ENCODE measurements at regions not wholly inside any gene's neighbourhood (a gene's known extent, or its start where the extent isn't known, plus 50 kb on each side); places are given as distances from the start of the nearest gene placed in this dataset.

- TF ChIP-seq CTCF (IDR thresholded peaks at IDR 0.05 in 2 of 3, conservative IDR thresholded peaks at IDR 0.05 in 1 of 3; ENCODE audit: insufficient read depth in 2 of 3, low read depth in 1 of 3, low read length in 3 of 3): no peak
- no peak for TF ChIP-seq TAF1 (IDR thresholded peaks at IDR 0.05; ENCODE audit: control insufficient read depth, extremely low read depth, insufficient read depth, low read length, severe bottlenecking)
- no peak for TF ChIP-seq MAX (CRISPR knock-in tag; IDR thresholded peaks at IDR 0.05)
- no peak for TF ChIP-seq HBP1 (CRISPR knock-in tag; IDR thresholded peaks at IDR 0.05)
- TF ChIP-seq NEUROD1 (IDR thresholded peaks at IDR 0.05; ENCODE audit: borderline replicate concordance, low read depth, low read length, partially characterized antibody): no peak
- TF ChIP-seq EP300 (IDR thresholded peaks at IDR 0.05; ENCODE audit: low read length): no peak
- TF ChIP-seq ARID3A (IDR thresholded peaks at IDR 0.05; ENCODE audit: borderline replicate concordance, low read depth, low read length): no peak
- no peak for TF ChIP-seq POLR2A (conservative IDR thresholded peaks at IDR 0.05)
- no peak for TF ChIP-seq ZNF707 (CRISPR knock-in tag; conservative IDR thresholded peaks at IDR 0.05)
- no peak for TF ChIP-seq ZFX (CRISPR knock-in tag; IDR thresholded peaks at IDR 0.05)
- no peak for TF ChIP-seq CHD2 (IDR thresholded peaks at IDR 0.05; ENCODE audit: low read depth, low read length)
These were observed 553.0 kb downstream of the CSNK1G3 start for GRCh38 chr5:124064956-124065355.

Data from K562 (cell line).